Esophagus muscularis mucosa (tissue), 3 donors: ENCODE measurements at regions not wholly inside any gene's neighbourhood (a gene's known extent, or its start where the extent isn't known, plus 50 kb on each side); places are given as distances from the start of the nearest gene placed in this dataset.

Experiments
- CTCF ChIP-seq, 3 experiments: fragments of 200-600 bp in 2 of 3; fragments of 450-650 bp in 1 of 3; sonication (generic) in 2 of 3; IDR thresholded peaks; one replicate each; pipeline ENCODE4 v1.5.1; 2017 to 2019; ENCODE audit warnings: antibody characterized with exemption in 3 of 3, mild to moderate bottlenecking in 2 of 3, moderate library complexity in 1 of 3
- POLR2AphosphoS5 ChIP-seq, 2 donors: sonication (generic); formaldehyde crosslinking; IDR thresholded peaks; one replicate each; pipeline ENCODE4 v1.6.1; 2017; ENCODE audit warnings: antibody characterized with exemption in 2 of 2

- TF ChIP-seq CTCF (IDR thresholded peaks at IDR 0.05): no peak
- TF ChIP-seq POLR2AphosphoS5 (IDR thresholded peaks at IDR 0.05): no peak
Measured at GRCh38 chr5:135153259-135153658, 119.2 kb upstream of the PITX1 start.
